Thyroid gland (tissue), 4 donors: ENCODE measurements at regions not wholly inside any gene's neighbourhood (a gene's known extent, or its start where the extent isn't known, plus 50 kb on each side); places are given as distances from the start of the nearest gene placed in this dataset.

ENCODE experiments used
- CTCF ChIP-seq, 6 experiments: fragments of 200-600 bp in 3 of 6; fragments of 450-650 bp in 3 of 6; sonication (generic) in 3 of 6; IDR thresholded peaks; one replicate each; pipeline ENCODE4 v1.5.1; 2016 to 2019; ENCODE audit warnings: antibody characterized with exemption in 6 of 6, mild to moderate bottlenecking in 2 of 6, inconsistent platforms in 1 of 6, moderate library complexity in 1 of 6
- POLR2A ChIP-seq, 2 donors: fragments of 450-650 bp; IDR thresholded peaks; one replicate each; pipeline ENCODE4 v1.6.1; 2017; ENCODE audit warnings: antibody characterized with exemption in 2 of 2, mild to moderate bottlenecking in 2 of 2, moderate library complexity in 1 of 2

GRCh38 chr6:74936886-74937285 is 269.0 kb downstream of the COL12A1 start:
- no peak for TF ChIP-seq CTCF (IDR thresholded peaks at IDR 0.05)
- no peak for TF ChIP-seq POLR2A (IDR thresholded peaks at IDR 0.05)
